PC-3 (cell line): ENCODE measurements at regions not wholly inside any gene's neighbourhood (a gene's known extent, or its start where the extent isn't known, plus 50 kb on each side); places are given as distances from the start of the nearest gene placed in this dataset.

ENCODE experiments used
- CTCF ChIP-seq: fragments of 300-600 bp; sonication (generic); conservative IDR thresholded peaks from 2 replicates; pipeline ENCODE4 v1.5.1; 2017; ENCODE audit warnings: antibody characterized with exemption, low read depth, mild to moderate bottlenecking, low read length
- EZH2 ChIP-seq: fragments of 300-600 bp; sonication (generic); IDR thresholded peaks from one replicate; pipeline ENCODE4 v1.6.1; 2017; ENCODE audit warnings: antibody characterized with exemption, mild to moderate bottlenecking, low read length; ENCODE audit not compliant: unreplicated experiment
- EZH2phosphoT487 ChIP-seq: fragments of 300-600 bp; sonication (generic); IDR thresholded peaks from 2 replicates; pipeline ENCODE4 v1.6.1; 2018; ENCODE audit warnings: mild to moderate bottlenecking, antibody characterized with exemption, low read length, borderline replicate concordance

GRCh38 chr1:38097284-38097898 lies 50.8 kb upstream of the POU3F1 start:
- TF ChIP-seq CTCF (no peak), EZH2 (no peak), EZH2phosphoT487 (no peak)
